IMR-90 (cell line): ENCODE measurements at regions not wholly inside any gene's neighbourhood (a gene's known extent, or its start where the extent isn't known, plus 50 kb on each side); places are given as distances from the start of the nearest gene placed in this dataset.

Experiments used
- ATAC-seq: fragments of 200-7000 bp; cut with Tn5 transposase; 2 replicates; pipeline ENCODE4 v1.9.1; 2020; ENCODE audit warnings: low read depth, mild to moderate bottlenecking, moderate library complexity
- BruUV-seq: library from RNA; stranded (reverse); fragments of 400-500 nt; replicated peaks from 2 replicates; lab custom pipeline; 2021; lab: Mats Ljungman, UMichigan
- CTCF ChIA-PET: fragments of 300-600 bp; formaldehyde crosslinking; extraction: SDS; loops from one replicate; lab custom pipeline; 2021; ENCODE audit warnings: antibody characterized with exemption; lab: Yijun Ruan, JAX
- POLR2A ChIA-PET: fragments of 300-600 bp; sonication (Branson Sonifier 250); formaldehyde crosslinking; loops from one replicate; lab custom pipeline; 2022; ENCODE audit warnings: antibody characterized with exemption; ENCODE audit not compliant: unreplicated experiment; lab: Charles Lee
- DNase-seq: peaks from one replicate; pipeline ENCODE4 v3.0.0; 2013
- H2AFZ ChIP-seq: replicated peaks from 2 replicates; pipeline ENCODE3; 2013; ENCODE audit warnings: low read length, mild to moderate bottlenecking; ENCODE audit not compliant: poor library complexity
- H2AK5ac ChIP-seq: 2 replicates; pipeline ENCODE4 v1.6.1; 2013; ENCODE audit warnings: low read depth, low read length, inconsistent platforms
- H2AK9ac ChIP-seq: replicated peaks from 2 replicates; pipeline ENCODE3; 2013; ENCODE audit warnings: mild to moderate bottlenecking, low read depth, low read length, moderate library complexity; ENCODE audit not compliant: poor library complexity
- H2BK120ac ChIP-seq: 2 replicates; pipeline ENCODE4 v1.6.1; 2013; ENCODE audit warnings: low read depth, low read length, inconsistent platforms
- H2BK15ac ChIP-seq: 3 replicates; pipeline ENCODE4 v1.6.1; 2013; ENCODE audit warnings: low read depth, low read length, inconsistent platforms
- H2BK20ac ChIP-seq: 2 replicates; pipeline ENCODE4 v1.6.1; 2013; ENCODE audit warnings: low read depth, mild to moderate bottlenecking, inconsistent platforms, low read length, moderate library complexity
- H2BK5ac ChIP-seq: 2 replicates; pipeline ENCODE4 v1.6.1; 2013; ENCODE audit warnings: mild to moderate bottlenecking, low read depth, low read length, inconsistent platforms; ENCODE audit not compliant: poor library complexity, severe bottlenecking
- H3K14ac ChIP-seq: replicated peaks from 2 replicates; pipeline ENCODE4 v1.6.1; 2013; ENCODE audit warnings: low read depth, low read length, inconsistent platforms
- H3K18ac ChIP-seq: 2 replicates; pipeline ENCODE4 v1.6.1; 2013; ENCODE audit warnings: low read depth, low read length, control low read depth
- H3K23ac ChIP-seq: 2 replicates; pipeline ENCODE4 v1.6.1; 2013; ENCODE audit warnings: low read depth, low read length, inconsistent platforms
- H3K27ac ChIP-seq: 2 replicates; pipeline ENCODE4 v1.5.1; 2013; ENCODE audit warnings: mild to moderate bottlenecking, control low read depth, low read length; ENCODE audit not compliant: insufficient read depth
- H3K27me3 ChIP-seq: 2 replicates; pipeline ENCODE4 v1.6.1; 2013; ENCODE audit warnings: low read length; ENCODE audit not compliant: control insufficient read depth, insufficient read depth
- H3K36me3 ChIP-seq: 2 replicates; pipeline ENCODE4 v1.6.1; 2013; ENCODE audit warnings: low read length, mixed read lengths; ENCODE audit not compliant: control insufficient read depth, insufficient read depth
- H3K4ac ChIP-seq: 2 replicates; pipeline ENCODE4 v1.6.1; 2013; ENCODE audit warnings: low read depth, low read length, inconsistent platforms
- H3K4me1 ChIP-seq: 2 replicates; pipeline ENCODE4 v1.6.1; 2013; ENCODE audit warnings: low read length, mixed read lengths; ENCODE audit not compliant: control insufficient read depth, insufficient read depth
- H3K4me2 ChIP-seq: 2 replicates; pipeline ENCODE4 v1.6.1; 2013; ENCODE audit warnings: low read depth, mild to moderate bottlenecking, control low read depth, low read length, moderate library complexity
- H3K4me3 ChIP-seq: 2 replicates; pipeline ENCODE4 v1.5.1; 2013; ENCODE audit warnings: low read depth, mild to moderate bottlenecking, control low read depth, low read length, moderate library complexity; ENCODE audit not compliant: insufficient read depth
- H3K56ac ChIP-seq: 2 replicates; pipeline ENCODE4 v1.6.1; 2013; ENCODE audit warnings: low read length, inconsistent platforms; ENCODE audit not compliant: insufficient read depth; ENCODE audit errors: extremely low read depth
- H3K79me1 ChIP-seq, 2 experiments: 2 replicates each; pipeline ENCODE4 v1.6.1; 2013; ENCODE audit warnings: low read length in 2 of 2, inconsistent platforms in 1 of 2, low read depth in 1 of 2
- H3K9ac ChIP-seq: 2 replicates; pipeline ENCODE4 v1.6.1; 2013; ENCODE audit warnings: low read depth, low read length, control low read depth
- H3K9me1 ChIP-seq: 2 replicates; pipeline ENCODE4 v1.6.1; 2013; ENCODE audit warnings: low read length, inconsistent platforms; ENCODE audit not compliant: insufficient read depth
- H3K9me3 ChIP-seq: 2 replicates; pipeline ENCODE4 v1.6.1; 2013; ENCODE audit warnings: low read length; ENCODE audit not compliant: control insufficient read depth, insufficient read depth
- H4K20me1 ChIP-seq: 2 replicates; pipeline ENCODE4 v1.6.1; 2013; ENCODE audit warnings: low read length, inconsistent platforms; ENCODE audit not compliant: insufficient read depth
- H4K5ac ChIP-seq: 2 replicates; pipeline ENCODE4 v1.6.1; 2013; ENCODE audit warnings: mild to moderate bottlenecking, low read depth, low read length, control low read depth
- H4K8ac ChIP-seq, 2 experiments: 2 replicates each; pipeline ENCODE4 v1.6.1; 2013; ENCODE audit warnings: low read depth in 2 of 2, low read length in 2 of 2, control low read depth in 1 of 2, inconsistent platforms in 1 of 2
- H4K91ac ChIP-seq: 2 replicates; pipeline ENCODE4 v1.6.1; 2013; ENCODE audit warnings: low read depth, low read length, inconsistent platforms; ENCODE audit not compliant: insufficient read depth
- CEBPB ChIP-seq: IDR thresholded peaks from 2 replicates; pipeline ENCODE4 v1.6.1; 2012; ENCODE audit warnings: low read depth, low read length, improper control_type of control experiment
- RCOR1 ChIP-seq: IDR thresholded peaks from 2 replicates; pipeline ENCODE4 v1.6.1; 2012; ENCODE audit warnings: mild to moderate bottlenecking, low read length, improper control_type of control experiment; ENCODE audit not compliant: insufficient replicate concordance
- dilution Hi-C: fragments of 300-500 bp; cut with HindIII; formaldehyde crosslinking; loops from one replicate; pipeline ENCODE4 v1.14.3; 2018; ENCODE audit warnings: low sequenced_read_pairs; ENCODE audit not compliant: unreplicated experiment
- in situ Hi-C: fragments of 300-500 bp; cut with MboI; formaldehyde crosslinking; loops from 3 replicates; pipeline ENCODE4 v1.14.3; 2019; ENCODE audit warnings: low sequenced_read_pairs, inconsistent platforms, mixed read lengths
- intact Hi-C: fragments of 100-400 bp; cut with micrococcal nuclease; formaldehyde crosslinking; loops from 2 replicates; pipeline ENCODE4 v1.10.0; 2022

DNA sequence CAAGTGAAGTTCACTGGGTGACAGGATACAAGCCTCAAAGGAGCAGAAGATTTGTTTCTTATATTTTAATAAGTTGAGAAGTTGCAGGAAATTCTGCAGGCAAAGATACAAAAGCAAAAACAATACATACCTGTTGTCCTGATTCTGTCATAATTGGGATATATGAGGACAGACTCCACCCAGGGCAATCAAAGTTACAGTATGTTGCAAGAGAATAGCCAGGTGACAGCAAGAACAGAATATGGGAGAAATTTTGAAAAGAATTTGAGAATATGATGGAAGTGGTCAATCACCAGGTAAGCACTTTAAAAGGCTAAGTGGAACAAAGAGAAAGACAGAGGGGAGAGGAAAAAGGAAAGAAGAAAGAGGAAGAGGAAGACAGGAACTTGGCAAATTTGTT, 607.6 kb upstream of the ADGRL4 start:
- Histone ChIP-seq H4K8ac (no peak overlapping the region), H3K4me2 (no peak overlapping the region), H3K4me1 (no peaks in the 10 kb centered on the region; the same call in 1 of the 2 replicates), H2BK120ac (no peak overlapping the region), H4K91ac (no peak overlapping the region), H2AFZ (no peak overlapping the region), H3K18ac (no peak overlapping the region), H3K36me3 (no peaks in the 10 kb centered on the region), H2BK20ac (no peak overlapping the region), H2AK9ac (no peak overlapping the region), H3K23ac (no peak overlapping the region), H3K27ac (no peak overlapping the region), H3K9me1 (no peaks in the 10 kb centered on the region), H2BK5ac (no peak overlapping the region), H3K56ac (no peak overlapping the region), H3K14ac (no peak overlapping the region), H2AK5ac (no peak overlapping the region), H3K79me1 (no peaks in the 10 kb centered on the region), H3K9ac (no peak overlapping the region), H4K20me1 (no peaks in the 10 kb centered on the region), H3K27me3 (no peaks in the 10 kb centered on the region), H4K5ac (no peak overlapping the region), H3K9me3 (no peaks in the 10 kb centered on the region), H2BK15ac (no peak overlapping the region), H3K4ac (no peak overlapping the region), H3K4me3 (no peak overlapping the region)
- no TSS peak for BruUV-seq
- TF ChIP-seq CEBPB, result peak; percentile 53
- TF ChIP-seq RCOR1, result no peak
- dilution Hi-C loops (no loop called here), in situ Hi-C loops (no loop called here), intact Hi-C loops (no loop called here)
- CTCF ChIA-PET, result interaction anchor here (1.2 kb wide), 1 partner anchor 17 kb away, joined by 3 read pairs; no protein-coding TSS in a partner anchor
- POLR2A ChIA-PET, result no interaction called here
- ATAC-seq (no peak), DNase-seq (no peak)
